K562 (cell line): ENCODE measurements at regions not wholly inside any gene's neighbourhood (a gene's known extent, or its start where the extent isn't known, plus 50 kb on each side); places are given as distances from the start of the nearest gene placed in this dataset.

Experiments used
- CBX5 ChIP-seq: IDR thresholded peaks from 2 replicates; pipeline ENCODE4 v1.6.1; 2014; ENCODE audit warnings: low read depth, borderline replicate concordance
- CREM ChIP-seq: IDR thresholded peaks from 2 replicates; pipeline ENCODE4 v1.6.1; 2014; ENCODE audit warnings: antibody characterized with exemption, low read depth
- GTF2A2 ChIP-seq: IDR thresholded peaks from 2 replicates; pipeline ENCODE4 v1.6.1; 2016; ENCODE audit warnings: mild to moderate bottlenecking, missing genetic modification characterization, missing compliant biosample characterization
- LCOR ChIP-seq: sonication (generic); formaldehyde crosslinking; IDR thresholded peaks from 2 replicates; pipeline ENCODE4 v1.8.0; 2022; ENCODE audit warnings: mild to moderate bottlenecking, missing genetic modification reagents
- MED1 ChIP-seq: sonication (generic); formaldehyde crosslinking; IDR thresholded peaks from 2 replicates; pipeline ENCODE4 v1.8.1; 2023; ENCODE audit warnings: missing genetic modification reagents, borderline replicate concordance
- ZNF561 ChIP-seq: fragments of 450-650 bp; formaldehyde crosslinking; conservative IDR thresholded peaks from 2 replicates; pipeline ENCODE4 v1.4.0; 2020; ENCODE audit warnings: mild to moderate bottlenecking, moderate library complexity
- TF ChIP-seq, protein P1 (sequence below): conservative IDR thresholded peaks from 2 replicates; pipeline ENCODE4 v1.6.1; 2011; ENCODE audit warnings: low read depth, mild to moderate bottlenecking, low read length; ENCODE audit not compliant: control insufficient read depth
- TF ChIP-seq, protein P2 (sequence below): fragments of 250-450 bp; sonication (Bioruptor Pico); IDR thresholded peaks from 2 replicates; pipeline ENCODE4 v1.9.0; 2021; ENCODE audit warnings: mild to moderate bottlenecking, inconsistent platforms
- TF ChIP-seq, protein P3 (sequence below): fragments of 250-450 bp; sonication (Bioruptor Pico); IDR thresholded peaks from 2 replicates; pipeline ENCODE4 v1.5.0; 2022; ENCODE audit warnings: mild to moderate bottlenecking

DNA sequence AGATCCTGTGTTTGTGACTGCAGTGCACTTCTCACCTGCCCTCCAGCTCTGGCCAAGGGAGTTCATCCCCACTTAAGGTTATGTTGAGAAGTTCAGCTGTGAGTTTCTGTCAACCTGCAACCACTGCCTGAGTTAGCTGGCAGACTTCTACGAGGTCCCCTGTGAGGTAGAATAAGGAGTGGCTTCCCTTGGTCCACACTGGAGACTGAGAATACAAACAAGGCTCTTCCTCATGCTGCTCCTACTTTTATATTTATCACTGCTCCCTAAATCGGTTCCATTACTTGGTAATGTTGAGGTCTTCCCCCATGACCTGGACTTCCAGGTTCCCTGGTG is 353.2 kb upstream of the CWC22 start (continued):
- TF ChIP-seq, protein P1, sequence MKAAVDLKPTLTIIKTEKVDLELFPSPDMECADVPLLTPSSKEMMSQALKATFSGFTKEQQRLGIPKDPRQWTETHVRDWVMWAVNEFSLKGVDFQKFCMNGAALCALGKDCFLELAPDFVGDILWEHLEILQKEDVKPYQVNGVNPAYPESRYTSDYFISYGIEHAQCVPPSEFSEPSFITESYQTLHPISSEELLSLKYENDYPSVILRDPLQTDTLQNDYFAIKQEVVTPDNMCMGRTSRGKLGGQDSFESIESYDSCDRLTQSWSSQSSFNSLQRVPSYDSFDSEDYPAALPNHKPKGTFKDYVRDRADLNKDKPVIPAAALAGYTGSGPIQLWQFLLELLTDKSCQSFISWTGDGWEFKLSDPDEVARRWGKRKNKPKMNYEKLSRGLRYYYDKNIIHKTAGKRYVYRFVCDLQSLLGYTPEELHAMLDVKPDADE: no peak
- no peak for TF ChIP-seq ZNF561
- TF ChIP-seq GTF2A2 (tag): no peak
- TF ChIP-seq CBX5: no peak
- TF ChIP-seq, protein P2, sequence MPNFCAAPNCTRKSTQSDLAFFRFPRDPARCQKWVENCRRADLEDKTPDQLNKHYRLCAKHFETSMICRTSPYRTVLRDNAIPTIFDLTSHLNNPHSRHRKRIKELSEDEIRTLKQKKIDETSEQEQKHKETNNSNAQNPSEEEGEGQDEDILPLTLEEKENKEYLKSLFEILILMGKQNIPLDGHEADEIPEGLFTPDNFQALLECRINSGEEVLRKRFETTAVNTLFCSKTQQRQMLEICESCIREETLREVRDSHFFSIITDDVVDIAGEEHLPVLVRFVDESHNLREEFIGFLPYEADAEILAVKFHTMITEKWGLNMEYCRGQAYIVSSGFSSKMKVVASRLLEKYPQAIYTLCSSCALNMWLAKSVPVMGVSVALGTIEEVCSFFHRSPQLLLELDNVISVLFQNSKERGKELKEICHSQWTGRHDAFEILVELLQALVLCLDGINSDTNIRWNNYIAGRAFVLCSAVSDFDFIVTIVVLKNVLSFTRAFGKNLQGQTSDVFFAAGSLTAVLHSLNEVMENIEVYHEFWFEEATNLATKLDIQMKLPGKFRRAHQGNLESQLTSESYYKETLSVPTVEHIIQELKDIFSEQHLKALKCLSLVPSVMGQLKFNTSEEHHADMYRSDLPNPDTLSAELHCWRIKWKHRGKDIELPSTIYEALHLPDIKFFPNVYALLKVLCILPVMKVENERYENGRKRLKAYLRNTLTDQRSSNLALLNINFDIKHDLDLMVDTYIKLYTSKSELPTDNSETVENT (CRISPR knock-in tag): no peak
- no peak for TF ChIP-seq LCOR (CRISPR knock-in tag)
- no peak for TF ChIP-seq MED1 (CRISPR knock-in tag)
- no peak for TF ChIP-seq CREM
- TF ChIP-seq, protein P3, sequence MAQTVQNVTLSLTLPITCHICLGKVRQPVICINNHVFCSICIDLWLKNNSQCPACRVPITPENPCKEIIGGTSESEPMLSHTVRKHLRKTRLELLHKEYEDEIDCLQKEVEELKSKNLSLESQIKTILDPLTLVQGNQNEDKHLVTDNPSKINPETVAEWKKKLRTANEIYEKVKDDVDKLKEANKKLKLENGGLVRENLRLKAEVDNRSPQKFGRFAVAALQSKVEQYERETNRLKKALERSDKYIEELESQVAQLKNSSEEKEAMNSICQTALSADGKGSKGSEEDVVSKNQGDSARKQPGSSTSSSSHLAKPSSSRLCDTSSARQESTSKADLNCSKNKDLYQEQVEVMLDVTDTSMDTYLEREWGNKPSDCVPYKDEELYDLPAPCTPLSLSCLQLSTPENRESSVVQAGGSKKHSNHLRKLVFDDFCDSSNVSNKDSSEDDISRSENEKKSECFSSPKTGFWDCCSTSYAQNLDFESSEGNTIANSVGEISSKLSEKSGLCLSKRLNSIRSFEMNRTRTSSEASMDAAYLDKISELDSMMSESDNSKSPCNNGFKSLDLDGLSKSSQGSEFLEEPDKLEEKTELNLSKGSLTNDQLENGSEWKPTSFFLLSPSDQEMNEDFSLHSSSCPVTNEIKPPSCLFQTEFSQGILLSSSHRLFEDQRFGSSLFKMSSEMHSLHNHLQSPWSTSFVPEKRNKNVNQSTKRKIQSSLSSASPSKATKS (CRISPR knock-in tag): no peak
